Stimulated activated CD4-positive, alpha-beta T cell treated with anti-CD3 and anti-CD28 coated beads, Interleukin-1b, Interleukin-23, amount 100 ng/mL, for 4 hours (primary cell): ENCODE measurements at regions not wholly inside any gene's neighbourhood (a gene's known extent, or its start where the extent isn't known, plus 50 kb on each side); places are given as distances from the start of the nearest gene placed in this dataset.
"Not testable (repeated sequence)": the region's sequence is repeated elsewhere in the genome, so short reads cannot be mapped to it uniquely, and the experiment has no call there.

Experiments used
- DNase-seq, 2 donors: peaks; one replicate each; pipeline ENCODE4 v3.0.0-alpha.2; 2020; ENCODE audit warnings: low read depth in 2 of 2

DNA sequence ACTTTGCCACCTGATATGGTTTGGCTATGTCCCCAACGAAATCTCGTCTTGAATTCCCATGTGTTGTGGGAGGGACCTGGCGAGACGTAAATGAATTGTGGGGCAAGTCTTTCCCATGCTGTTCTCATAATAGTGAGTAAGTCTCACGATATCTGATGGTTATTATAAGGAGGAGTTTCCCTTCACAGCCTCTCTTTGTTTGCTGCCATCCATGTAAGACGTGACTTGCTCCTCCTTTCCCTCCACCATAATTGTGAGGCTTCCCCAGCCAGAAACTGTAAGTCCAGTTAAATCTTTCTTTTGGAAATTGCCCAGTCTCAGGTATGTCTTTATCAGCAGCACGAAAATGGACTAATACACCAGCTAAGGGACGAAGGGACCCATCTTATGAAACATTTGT lies 1303.3 kb downstream of the SUCLG1 start:
- DNase-seq: no peak

DNA sequence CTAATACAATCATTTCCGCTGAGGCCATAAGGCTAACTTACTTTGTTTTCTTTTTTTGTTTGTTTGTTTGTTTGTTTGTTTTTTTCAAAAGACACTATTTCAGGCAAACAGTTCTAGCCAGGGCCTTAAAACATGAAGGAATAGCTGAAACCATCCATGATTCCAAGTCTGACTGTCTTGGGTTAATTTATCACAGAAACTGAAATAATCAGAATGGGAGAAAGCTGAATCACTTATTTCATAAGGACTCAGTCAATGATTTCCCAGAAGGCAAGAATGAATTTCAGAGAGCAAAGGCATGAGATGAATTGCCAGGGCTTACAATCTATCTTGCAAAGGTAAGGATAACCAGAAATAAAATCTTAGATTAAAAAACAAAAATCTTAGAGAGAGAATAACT lies 1315.1 kb downstream of the SUCLG1 start:
- DNase-seq: no peak

GRCh38 chr2:83142934-83143333 lies 1316.1 kb downstream of the SUCLG1 start:
- DNase-seq: no peak

- DNase-seq: no peak
These were observed 1343.5 kb downstream of the SUCLG1 start for GRCh38 chr2:83115606-83116005.

DNA sequence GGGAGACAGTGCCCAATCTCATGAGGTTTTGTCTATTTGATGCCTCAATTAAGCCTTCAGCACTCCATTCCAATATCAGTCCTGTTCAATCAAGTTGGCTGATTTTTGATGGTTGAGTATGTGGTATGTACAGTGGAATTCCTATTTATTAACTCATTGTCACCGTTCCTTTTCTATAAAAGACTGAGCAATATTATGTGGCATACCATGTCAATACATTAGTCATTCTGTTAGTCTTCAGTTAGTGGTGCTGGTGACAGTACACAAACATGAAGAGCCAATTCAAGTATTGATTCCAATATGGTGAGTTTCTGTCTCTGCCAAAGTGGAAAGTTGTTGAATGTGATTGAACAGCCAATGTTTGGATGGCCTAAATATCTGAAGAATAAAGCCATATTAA lies 1343.9 kb downstream of the SUCLG1 start:
- no peak for DNase-seq

GRCh38 chr2:83113953-83114352 lies 1345.1 kb downstream of the SUCLG1 start:
- no peak for DNase-seq

DNA sequence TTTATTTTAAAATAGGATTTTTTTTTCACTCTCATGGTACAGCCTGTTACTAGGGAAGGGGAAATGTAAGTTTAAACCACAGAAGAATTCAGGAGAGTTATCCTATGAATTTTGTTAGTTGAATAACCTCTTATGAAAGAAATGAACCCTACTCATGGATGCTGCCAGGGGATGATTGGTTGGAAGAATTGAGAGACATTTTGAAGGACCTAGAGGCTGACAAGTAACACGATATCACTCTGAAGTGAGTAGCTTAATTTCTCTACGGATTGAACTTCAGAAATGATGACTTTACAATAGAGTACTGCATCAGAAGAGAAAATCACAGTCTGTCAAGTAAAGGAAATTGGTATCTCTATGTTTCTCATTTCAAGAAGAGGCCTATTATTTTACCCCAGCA lies 1346.2 kb downstream of the SUCLG1 start:
- no peak for DNase-seq

- no peak for DNase-seq
These were observed 1349.8 kb downstream of the SUCLG1 start for GRCh38 chr2:83109284-83109683.

DNA sequence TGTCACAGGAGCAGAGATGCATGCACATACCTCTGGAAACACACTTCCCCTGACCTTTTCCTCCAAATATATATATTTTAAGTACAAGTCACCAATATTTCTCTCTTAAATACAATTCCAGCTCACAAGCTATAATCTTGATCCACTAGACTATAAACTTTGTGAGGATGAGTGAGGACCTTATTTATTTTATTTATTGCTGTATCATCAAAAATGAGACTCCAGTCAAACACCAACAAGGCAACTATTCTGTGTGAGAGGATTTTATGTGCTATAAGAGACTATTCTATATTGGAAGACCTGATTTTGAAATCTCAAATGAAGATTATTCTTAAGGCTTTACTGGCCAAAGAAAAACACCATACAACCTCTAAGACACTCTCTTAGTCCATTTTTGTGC lies 1352.2 kb downstream of the SUCLG1 start:
- no peak for DNase-seq

GRCh38 chr2:83104202-83104601 lies 1354.9 kb downstream of the SUCLG1 start:
- DNase-seq: no peak

- no peak for DNase-seq
These were observed 1355.5 kb downstream of the SUCLG1 start for GRCh38 chr2:83103613-83104012.

- DNase-seq: not testable (repeated sequence)
These were observed 1370.0 kb downstream of the SUCLG1 start for GRCh38 chr2:83089051-83089450.

- no peak for DNase-seq
These were observed 1373.2 kb downstream of the SUCLG1 start for GRCh38 chr2:83085869-83086268.

DNA sequence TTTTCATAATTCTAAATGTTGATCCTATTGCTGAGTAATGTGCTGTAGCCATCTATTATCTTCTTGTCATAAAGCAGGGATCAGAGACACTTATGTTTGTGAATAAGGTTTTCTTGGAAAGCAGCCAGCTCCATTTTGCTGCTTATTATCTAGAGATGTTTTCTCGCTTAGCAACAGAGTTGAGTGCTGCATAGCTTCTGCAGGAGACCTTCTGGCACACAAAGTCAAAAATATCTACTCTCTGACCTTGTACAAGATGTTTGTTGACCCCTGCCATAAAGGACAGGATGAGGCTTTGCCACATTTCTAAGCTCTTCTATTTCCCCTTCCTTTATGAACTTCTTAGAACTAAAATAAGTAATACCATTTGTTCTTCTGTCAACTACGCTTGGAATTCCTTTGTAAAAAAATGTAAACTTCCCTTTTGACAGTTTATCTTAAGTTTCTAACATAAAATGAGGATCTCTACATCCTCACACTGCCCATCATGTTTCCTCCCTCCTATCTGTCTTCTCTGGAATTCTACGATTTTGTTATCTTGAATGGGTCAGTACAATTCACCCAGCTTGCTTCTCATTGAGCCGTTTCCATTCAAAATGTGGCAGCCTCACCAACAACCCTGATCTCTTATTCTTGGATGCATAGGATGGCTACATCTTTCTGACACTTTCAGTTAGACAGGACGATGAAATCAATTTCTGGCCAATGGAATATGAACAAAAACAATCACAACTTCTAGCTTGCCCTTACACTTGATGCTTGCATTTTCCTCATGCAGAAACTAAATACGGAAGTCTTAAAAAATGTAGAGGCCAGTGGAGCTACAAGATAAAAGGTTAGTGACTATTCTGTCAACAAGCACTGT lies 1377.0 kb downstream of the SUCLG1 start:
- DNase-seq: no peak

DNA sequence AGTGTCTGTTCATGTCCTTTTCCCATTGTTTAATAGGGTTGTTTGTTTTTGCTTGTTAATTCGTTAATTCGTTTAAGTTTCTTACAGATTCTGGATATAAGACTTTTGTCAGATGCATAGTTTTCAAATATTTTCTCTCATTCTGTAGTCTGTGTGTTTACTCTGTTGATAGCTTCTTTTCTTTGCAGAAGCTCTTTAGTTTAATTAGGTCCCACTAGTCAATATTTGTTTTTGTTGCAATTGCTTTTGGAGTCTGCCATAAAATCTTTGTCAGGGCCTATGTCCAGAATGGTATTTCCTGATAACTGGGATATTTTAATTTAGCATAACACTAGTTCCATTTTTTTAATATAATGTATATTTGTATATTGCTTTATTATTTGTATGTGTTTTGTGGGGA lies 1380.1 kb downstream of the SUCLG1 start:
- DNase-seq: no peak

- no peak for DNase-seq
These were observed 1386.3 kb downstream of the SUCLG1 start for GRCh38 chr2:83072767-83073166.

GRCh38 chr2:83071914-83072313 lies 1387.2 kb downstream of the SUCLG1 start:
- no peak for DNase-seq

DNA sequence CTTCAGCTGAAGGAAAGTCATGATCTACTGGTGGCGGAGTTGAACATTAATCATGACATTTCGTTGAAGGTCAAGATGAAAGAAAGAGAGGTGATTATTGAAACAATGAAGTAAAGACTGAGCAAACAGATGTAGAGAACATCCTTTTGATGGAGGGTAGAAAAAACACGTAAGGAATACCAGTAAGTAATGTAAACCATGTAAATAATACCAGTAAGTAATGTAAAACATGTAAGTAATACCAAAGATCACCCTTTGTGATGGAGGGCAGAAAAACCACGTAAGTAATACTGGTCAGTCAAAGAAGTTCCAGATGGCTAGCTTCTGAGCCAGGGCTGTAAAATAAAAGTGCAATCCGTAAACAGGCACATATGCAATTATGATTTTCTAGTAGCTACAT lies 1387.7 kb downstream of the SUCLG1 start:
- DNase-seq: no peak

- no peak for DNase-seq
These were observed 1389.4 kb downstream of the SUCLG1 start for GRCh38 chr2:83069724-83070123.

DNA sequence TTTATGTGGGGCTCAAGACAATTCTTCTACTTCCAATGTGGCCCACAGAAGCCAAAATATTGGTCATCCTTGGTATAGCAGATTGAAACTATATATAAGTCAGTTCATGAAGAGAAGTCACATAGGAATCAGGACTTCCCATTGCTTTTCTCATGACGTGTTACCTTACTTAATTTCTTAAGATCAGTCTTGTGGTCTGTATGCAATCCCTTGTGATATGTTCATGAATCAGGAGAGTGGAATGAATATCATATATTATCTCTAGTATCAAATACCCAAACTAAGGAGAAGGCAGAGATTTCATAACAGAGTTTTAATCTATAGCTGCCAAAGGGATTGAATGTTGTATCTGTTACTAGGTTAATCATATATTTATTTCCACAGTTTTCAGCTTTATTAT lies 1390.4 kb downstream of the SUCLG1 start:
- no peak for DNase-seq

- no peak for DNase-seq
These were observed 1391.1 kb downstream of the SUCLG1 start for GRCh38 chr2:83067947-83068346.

GRCh38 chr2:83063933-83064332 lies 1395.1 kb downstream of the SUCLG1 start:
- DNase-seq: no peak

DNA sequence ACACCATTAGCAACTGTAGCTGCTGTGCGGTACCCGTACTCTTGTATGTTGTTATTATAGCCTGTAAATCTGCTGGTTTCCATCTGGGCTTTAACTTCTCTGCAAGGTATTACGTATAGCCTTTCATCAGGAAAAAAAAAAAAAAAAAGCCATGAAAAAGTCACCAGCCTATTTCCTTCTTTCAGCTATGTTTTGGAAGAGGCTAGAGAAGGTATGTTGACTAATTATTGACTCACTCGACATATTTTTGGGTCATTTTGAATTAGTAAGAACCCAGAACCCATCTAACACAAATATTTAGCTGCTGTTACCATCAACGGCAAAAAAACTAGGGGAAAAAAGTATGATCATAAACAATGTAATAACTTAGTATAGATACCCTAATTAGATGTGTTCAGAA lies 1395.6 kb downstream of the SUCLG1 start:
- no peak for DNase-seq

- DNase-seq: no peak
These were observed 1400.4 kb downstream of the SUCLG1 start for GRCh38 chr2:83058683-83059082.
